Eye (tissue), 1 donor: ENCODE measurements at regions not wholly inside any gene's neighbourhood (a gene's known extent, or its start where the extent isn't known, plus 50 kb on each side); places are given as distances from the start of the nearest gene placed in this dataset.
"Not testable (repeated sequence)": the region's sequence is repeated elsewhere in the genome, so short reads cannot be mapped to it uniquely, and the experiment has no call there.

Experiments used
- DNase-seq: peaks from one replicate; pipeline ENCODE4 v3.0.0-alpha.2; 2015

DNA sequence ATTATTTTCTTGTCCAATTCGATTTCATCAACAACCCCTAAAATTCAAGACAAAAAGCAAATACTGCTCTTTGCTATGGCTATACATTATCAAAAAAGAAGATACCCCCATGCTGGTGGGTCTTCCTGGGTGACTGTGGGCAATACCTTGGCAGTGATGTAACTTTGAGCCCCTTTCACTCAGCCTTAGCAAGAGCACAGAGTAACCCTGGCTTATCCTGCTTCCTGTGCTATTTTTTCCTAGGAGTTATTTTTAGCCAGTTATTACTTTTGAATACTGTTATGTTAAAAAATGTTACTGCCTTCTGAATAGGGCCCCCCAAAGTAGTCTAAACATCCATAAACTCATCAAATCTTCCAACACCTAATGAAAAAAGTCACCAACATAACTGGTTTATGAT, 145.6 kb upstream of the TSLP start:
- DNase-seq = no peak

DNA sequence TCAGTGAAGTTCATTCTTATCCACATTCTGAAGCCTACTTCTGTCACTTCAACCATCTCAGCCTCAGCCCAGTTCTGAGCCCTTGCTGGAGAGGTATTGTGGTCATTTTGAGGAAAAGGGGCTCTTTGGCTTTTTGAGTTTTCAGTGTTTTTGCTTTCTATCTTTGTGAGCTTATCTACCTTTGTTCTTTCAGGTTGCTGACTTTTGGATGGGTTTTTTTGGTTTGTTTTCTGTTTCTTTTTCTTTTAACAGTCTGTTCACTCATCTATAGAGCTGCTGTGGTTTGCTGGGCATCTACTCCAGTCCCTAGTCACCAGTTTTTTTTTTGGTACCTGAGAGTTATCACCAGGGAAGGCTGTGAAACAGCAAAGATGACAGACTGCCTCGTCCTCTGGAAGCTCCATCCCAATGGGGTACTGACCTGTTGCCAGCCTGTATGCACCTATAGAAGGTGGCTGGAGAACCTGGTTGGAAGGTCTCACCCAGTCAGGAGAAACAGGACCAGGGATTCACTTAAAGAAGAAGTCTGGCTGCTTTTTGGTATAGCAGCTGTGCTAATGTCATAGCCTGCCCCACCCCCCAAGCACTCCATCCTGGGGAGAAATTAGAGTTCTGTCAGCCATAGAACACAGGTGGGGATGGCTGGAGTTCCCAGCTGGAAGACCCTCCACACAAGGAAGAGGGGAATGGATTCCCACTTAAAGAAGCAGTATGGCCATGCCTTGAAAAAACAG, 138.6 kb upstream of the TSLP start:
- DNase-seq = no peak

DNA sequence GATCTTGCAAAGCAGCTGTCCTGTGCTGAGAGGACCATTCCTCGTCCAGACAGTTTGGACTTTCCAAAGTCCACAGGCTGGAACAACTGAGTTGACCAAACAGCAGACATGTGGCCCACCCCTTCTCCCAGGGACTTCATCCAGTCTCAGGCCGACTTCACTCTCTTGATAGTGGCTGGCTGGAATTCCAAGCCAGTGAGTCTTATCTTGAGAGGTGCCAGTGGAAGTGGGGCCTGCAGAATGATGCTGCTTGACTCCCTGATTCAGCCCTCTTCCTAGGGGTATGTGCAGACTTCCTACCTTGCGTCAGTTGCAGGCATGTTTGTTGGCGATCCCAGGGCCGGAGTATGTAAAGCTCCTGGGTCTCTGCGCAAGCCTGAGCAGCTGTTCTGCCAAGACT, 131.4 kb upstream of the TSLP start:
- no peak for DNase-seq

DNA sequence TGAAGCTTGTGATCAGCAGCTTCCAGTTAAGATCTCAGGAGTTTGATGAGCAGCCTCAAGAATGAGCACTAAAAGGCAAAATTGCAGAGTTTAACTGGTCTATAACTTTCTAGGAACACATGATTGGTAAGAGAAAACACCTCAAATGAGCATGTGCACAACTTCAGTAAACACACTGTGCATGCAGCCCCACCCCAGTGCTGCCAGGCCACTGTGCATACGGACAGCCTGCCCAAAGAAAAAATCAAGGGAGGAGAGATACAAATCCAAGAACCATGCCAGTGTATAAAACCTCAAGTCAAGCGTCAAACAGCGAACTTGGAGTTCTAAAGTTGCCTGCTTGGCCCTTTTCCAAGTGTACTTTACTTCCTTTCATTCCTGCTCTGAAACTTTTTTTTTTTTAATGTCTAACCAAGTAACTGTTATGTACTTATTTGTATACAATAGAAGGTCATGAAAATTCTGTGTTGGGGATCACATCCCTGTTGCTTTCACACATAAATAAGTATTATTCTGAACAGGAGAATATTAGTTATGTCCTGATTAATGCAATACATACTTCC, 125.6 kb upstream of the TSLP start:
- no peak for DNase-seq

DNA sequence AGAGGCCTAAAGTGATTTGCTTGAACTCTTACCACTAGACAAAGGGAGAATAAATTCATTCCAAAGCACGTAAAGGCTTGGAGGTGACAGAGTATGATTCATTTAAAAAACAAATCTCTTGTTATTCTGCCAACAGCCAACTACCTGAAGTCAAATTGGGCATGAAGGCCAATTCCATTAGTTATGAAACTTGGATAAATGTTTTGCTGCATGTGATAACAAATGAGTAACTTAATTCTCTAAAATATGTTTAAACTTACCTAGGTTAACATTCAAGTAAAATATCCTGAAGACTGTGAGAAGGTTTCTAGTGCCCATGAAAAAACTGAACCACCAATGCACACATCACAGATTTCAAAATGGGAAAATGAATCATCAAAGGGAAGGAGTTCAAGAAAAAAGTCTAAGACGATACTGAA, 120.1 kb upstream of the TSLP start:
- DNase-seq = no peak

DNA sequence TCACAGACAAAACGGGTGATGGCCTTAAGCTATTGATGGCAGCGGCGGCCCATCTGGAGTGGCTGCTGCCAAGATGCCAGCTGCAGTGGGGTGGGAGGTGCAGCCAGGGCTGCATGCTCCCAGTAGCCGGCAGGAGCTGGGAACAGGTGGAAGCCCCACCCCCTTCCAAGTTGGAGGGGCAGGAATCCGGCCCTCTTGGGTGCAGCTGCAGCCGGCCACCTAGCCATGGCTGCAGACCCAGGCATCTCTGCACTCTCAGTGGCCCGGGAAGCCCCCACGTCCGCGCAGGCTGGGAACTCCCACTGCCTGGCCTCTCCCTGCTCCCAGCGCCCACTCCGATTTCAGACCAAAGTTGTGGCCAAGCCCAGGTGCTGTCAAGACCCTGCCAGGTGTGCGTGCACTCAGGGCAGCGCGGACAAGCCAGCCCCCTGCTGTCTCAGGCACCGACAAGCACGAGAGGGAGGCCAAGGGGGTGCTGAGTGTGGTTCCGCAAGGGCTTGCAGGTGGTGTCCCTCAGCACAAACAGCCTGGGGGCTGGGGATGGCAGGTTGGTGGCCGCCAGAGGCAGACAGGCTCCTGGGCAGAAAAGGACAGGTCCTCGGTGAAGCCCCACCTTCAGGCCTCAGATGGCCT, 115.1 kb upstream of the TSLP start:
- no peak for DNase-seq

DNA sequence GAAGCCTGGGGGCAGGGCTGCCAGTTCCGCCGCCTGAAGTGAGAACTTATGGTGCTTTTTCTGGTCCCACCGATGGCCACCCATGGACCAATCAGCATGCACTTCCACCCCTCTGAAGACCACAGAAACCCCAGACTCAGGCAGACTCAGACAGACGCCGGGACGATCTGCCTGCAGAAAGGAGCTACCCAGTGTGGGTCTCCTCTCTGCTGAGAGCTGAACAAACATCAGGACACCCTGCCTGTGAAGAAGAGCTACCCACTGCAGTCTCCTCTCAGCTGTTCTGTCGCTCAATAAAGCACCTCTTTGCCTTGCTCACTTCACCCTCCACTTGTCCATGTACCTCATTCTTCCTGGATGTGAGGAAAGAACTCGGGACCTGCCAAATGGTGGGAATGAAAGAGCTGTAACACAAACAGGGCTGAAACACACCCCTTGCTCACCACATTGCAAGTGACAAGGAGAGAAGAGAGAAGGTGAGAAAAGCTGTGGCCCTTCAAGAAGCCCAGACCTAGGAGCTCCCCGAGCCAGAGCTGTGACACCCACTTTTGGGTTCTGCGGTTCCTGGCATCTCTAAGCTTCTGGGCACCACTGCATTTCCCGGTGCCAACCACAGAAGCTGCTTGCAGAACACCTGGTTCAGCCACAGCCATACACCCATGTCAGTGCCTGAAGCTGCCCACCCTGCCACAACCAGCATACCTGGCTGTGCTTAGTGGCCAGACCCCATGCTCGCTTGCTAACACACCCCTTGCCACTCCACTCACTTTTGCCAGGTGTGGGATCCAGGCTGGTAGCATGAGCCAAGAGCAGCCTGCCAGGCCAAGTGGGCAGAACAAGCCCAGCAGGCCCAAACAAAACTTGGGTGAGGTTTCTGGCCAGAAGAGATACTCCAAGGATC, 114.3 kb upstream of the TSLP start:
- DNase-seq = no peak

DNA sequence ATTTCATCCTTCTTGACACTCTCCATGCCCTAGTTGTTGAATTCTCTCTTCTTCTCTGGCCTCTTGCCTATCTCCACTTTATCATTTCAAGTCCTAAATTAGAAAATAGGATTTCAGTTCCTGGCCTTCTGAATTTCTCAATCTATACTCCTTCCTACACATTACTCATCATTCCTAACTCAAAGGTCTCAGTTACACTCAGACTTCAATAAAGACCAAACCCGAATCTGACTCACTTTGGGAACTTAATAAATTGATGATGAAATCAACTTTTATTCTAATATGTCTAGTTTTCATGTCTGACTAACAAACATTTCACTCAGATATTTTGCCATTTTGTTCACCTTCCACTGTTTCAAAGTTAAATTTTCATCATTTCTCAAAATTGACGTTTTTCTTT, 113.6 kb upstream of the TSLP start:
- no peak for DNase-seq

DNA sequence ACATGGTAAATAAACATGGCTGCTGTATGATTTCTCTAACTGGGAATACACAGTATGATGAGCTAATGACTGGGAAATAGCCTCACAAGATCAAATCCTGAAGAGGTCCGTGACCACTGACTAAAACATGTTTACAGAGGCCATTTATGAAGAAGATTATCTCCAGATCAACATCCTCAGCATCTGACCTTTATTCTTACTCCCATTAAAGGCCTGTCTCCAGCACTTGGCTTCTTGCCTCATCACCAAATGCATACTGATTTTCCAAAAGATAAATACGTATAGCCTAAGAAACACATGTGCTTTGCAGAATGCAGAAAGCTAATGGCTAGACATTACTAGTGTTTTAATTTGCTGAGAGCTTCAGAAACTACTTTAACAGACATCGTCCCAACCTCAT, 108.0 kb upstream of the TSLP start:
- DNase-seq = no peak

DNA sequence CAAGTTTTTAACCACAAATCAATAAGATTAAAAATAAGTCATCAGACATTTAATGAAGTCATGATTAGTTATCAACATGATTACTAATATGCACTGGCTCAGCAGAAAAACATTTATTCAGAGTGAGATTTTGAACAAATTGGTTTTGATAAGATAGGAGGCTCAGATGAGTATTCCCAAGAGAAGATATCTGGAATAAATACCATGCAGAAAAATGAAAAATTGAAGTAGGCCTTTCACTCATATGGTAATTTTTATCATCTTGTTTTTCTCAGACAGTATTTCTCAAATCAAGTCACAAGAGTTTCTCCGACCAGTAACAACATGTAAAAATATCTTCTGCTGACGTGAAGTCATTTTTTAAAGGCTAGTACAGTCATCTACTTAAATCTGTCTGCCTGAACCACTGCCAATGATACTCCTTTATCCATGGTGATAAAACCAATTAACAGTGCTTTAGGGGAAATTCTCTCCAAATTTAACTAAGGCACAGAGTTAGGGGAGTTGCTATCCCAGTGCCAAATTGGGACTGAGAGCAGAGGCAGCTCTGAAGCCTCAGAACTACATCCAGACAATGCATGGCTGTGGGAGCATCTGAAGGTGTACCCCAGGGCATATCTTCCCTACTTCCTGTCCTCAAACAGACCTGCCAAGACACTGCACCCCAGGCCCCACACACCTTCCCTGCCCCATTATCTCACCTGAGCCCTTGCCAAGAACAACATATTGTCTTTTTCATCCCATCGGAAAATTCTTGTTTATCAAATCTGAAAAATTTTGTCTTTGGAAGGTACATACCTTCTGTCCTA, 105.5 kb upstream of the TSLP start:
- no peak for DNase-seq

- DNase-seq = no peak
These were observed 103.1 kb upstream of the TSLP start for GRCh38 chr5:110968246-110969005.

GRCh38 chr5:110969502-110969901, 102.0 kb upstream of the TSLP start:
- no peak for DNase-seq

DNA sequence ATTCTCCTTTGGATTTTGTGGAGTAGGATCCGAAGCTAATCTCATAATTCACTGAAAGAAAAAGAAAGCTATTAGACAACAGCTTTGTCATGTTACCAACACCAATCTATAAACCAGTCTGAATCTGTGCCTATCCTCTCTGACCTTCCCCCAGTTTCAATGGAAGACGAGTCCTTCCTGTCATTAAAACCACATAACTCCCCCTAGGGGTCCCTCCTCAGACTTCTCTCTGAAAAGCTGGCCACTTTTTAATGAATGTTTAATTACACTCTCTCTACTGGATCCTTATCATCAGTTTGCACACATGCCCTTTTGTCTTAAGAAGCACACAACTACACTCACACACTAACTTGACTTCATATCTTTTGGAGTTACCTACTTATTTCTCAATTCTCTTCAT, 98.0 kb upstream of the TSLP start:
- DNase-seq = no peak

DNA sequence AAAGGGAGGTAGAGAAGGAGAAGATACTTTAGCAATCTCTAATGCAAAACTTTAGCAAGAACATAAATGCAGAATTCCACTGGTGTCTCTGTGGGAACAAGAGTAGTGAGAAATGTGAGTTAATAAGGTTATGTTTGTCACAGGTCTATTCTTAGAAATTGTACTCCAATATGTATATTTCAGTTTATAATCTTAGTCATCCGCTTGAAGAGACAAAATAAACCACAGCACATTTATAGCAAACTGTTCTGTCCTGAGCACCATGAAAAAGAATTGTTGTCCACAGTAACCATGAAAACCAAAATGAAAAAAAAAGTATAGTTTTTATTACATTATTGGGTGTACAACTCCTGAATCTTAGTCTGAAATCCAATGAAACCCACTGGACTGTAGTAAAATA, 93.6 kb upstream of the TSLP start:
- DNase-seq = no peak

GRCh38 chr5:110985882-110986281, 85.6 kb upstream of the TSLP start:
- DNase-seq = not testable (repeated sequence)

DNA sequence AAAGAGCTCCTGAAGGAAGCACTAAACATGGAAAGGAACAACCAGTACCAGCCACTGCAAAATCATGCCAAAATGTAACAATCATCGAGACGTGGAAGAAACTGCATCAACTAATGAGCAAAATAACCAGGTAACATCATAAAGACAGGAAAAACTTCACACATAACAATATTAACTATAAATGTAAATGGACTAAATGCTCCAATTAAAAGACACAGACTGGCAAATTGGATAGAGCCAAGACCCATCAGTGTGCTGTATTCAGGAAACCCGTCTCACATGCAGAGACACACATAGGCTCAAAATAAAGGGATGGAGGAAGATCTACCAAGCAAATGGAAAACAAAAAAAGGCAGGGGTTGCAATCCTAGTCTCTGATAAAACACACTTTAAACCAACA, 83.9 kb upstream of the TSLP start:
- not testable (repeated sequence) for DNase-seq

DNA sequence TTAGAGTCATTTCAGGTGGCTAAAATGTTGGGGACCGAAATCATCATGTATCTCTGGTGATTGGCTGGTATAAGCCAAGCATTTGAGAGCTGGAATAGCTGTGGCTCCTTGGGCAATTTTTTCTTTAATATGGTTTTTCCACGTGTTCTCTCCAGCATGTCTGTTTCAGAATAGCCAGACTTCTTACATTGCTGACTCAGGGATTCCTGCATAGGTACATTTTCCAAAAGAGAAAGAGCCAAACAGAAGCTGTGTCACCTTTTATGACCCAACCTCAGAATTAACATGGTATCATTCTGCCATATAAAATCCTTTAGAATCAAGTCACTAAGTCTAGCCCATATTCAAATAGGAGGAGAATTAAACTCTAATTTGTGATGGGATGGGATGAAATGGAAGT, 74.8 kb upstream of the TSLP start:
- no peak for DNase-seq

GRCh38 chr5:111002036-111002435, 69.5 kb upstream of the TSLP start:
- DNase-seq = no peak

DNA sequence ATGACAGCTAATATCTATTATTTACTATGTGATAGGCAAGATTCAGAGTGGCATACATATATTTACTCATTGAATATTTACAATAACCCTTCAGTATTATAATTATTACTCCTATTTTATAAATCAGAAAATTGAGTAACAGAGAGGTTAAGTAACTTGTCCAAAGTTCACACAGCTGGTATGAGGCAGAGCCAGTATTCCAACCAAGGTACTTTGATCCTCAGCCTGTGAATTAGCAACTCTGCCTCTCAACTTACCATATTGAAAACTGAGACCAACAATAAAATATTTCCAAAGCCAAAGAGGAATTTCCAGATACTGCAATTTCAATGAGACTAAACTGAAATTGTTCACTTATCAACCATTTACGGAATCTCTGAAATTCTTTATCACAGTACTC, 67.9 kb upstream of the TSLP start:
- DNase-seq = no peak

- no peak for DNase-seq
These were observed 67.2 kb upstream of the TSLP start for GRCh38 chr5:111004291-111004690.

- DNase-seq = no peak
These were observed 60.7 kb upstream of the TSLP start for GRCh38 chr5:111010783-111011182.

DNA sequence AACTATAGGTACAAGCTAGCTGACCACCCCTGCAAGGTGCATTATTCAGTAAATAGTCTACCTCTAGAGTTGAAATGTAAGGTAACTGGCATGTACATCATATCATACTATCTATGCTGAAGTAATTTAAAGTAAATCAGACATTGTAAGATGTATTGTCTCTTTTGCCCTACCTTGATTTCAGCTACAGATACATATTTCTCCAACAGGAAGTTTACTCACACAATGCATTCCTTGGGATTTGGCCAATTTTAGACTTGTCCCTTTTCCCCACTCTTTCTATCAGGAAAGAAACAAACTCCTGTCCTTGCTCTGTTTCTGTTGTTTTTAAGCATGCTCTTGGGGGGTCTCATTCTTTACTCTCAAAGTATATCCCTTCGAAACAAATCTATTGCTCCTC, 58.5 kb upstream of the TSLP start:
- no peak for DNase-seq
